ENCODE measurements at regions not wholly inside any gene's neighbourhood (a gene's known extent, or its start where the extent isn't known, plus 50 kb on each side); places are given as distances from the start of the nearest gene placed in this dataset.

DNA sequence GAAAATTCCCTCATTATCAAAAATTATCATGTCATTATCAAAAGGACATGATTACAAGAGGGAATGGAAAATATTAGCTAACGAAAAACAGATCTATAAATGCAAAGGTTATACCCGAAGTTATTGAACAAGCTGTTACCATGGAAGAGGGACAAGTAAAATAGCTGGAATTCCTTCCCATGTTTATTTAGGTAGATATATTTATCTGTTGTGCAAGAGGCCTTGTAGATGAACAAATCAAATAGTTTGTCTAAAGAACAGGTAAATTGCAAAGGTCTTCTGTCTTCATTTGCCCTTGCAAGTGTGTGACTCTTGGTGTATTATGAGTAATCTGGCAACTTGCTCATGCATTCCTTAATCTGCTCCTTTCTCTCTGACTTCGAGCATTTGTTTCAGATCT, 1170.9 kb downstream of the SORCS1 start:
- TF ChIP-seq, protein P1, sequence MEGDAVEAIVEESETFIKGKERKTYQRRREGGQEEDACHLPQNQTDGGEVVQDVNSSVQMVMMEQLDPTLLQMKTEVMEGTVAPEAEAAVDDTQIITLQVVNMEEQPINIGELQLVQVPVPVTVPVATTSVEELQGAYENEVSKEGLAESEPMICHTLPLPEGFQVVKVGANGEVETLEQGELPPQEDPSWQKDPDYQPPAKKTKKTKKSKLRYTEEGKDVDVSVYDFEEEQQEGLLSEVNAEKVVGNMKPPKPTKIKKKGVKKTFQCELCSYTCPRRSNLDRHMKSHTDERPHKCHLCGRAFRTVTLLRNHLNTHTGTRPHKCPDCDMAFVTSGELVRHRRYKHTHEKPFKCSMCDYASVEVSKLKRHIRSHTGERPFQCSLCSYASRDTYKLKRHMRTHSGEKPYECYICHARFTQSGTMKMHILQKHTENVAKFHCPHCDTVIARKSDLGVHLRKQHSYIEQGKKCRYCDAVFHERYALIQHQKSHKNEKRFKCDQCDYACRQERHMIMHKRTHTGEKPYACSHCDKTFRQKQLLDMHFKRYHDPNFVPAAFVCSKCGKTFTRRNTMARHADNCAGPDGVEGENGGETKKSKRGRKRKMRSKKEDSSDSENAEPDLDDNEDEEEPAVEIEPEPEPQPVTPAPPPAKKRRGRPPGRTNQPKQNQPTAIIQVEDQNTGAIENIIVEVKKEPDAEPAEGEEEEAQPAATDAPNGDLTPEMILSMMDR (IDR thresholded peaks at IDR 0.05): no peak
- no peak for TF ChIP-seq POLR2AphosphoS5 (IDR thresholded peaks at IDR 0.05)
